Endodermal cell (in vitro differentiated cells): ENCODE measurements at regions not wholly inside any gene's neighbourhood (a gene's known extent, or its start where the extent isn't known, plus 50 kb on each side); places are given as distances from the start of the nearest gene placed in this dataset.

Experiments used
- DNase-seq: peaks from one replicate; pipeline ENCODE4 v3.0.0-alpha.2; 2017
- H3K27ac ChIP-seq: 2 replicates; pipeline ENCODE4 v1.5.1; 2013; ENCODE audit warnings: mild to moderate bottlenecking, low read depth, low read length, moderate library complexity
- H3K27me3 ChIP-seq: 2 replicates; pipeline ENCODE4 v1.6.1; 2013; ENCODE audit warnings: mild to moderate bottlenecking, low read length, moderate library complexity; ENCODE audit not compliant: insufficient read depth, control insufficient read depth, poor library complexity, severe bottlenecking
- H3K36me3 ChIP-seq: 2 replicates; pipeline ENCODE4 v1.7.0; 2013; ENCODE audit warnings: mild to moderate bottlenecking, low read length, moderate library complexity; ENCODE audit not compliant: control insufficient read depth, insufficient read depth
- H3K4me1 ChIP-seq: one replicate; pipeline ENCODE4 v1.7.0; 2013; ENCODE audit warnings: low read length; ENCODE audit not compliant: control insufficient read depth, insufficient read depth
- H3K4me3 ChIP-seq: 2 replicates; pipeline ENCODE4 v1.5.1; 2013; ENCODE audit warnings: mild to moderate bottlenecking, low read length, moderate library complexity
- H3K9ac ChIP-seq: 2 replicates; pipeline ENCODE4 v1.6.1; 2013; ENCODE audit warnings: mild to moderate bottlenecking, low read length, moderate library complexity; ENCODE audit not compliant: poor library complexity, severe bottlenecking; ENCODE audit errors: extremely low read depth
- H3K9me3 ChIP-seq: 2 replicates; pipeline ENCODE4 v1.6.1; 2013; ENCODE audit warnings: mild to moderate bottlenecking, low read length, moderate library complexity; ENCODE audit not compliant: control insufficient read depth
- H3K27ac Mint-ChIP-seq: 2 replicates; pipeline ENCODE4 v1.8.0; 2020; ENCODE audit warnings: mixed read lengths
- H3K27me3 Mint-ChIP-seq: 2 replicates; pipeline ENCODE4 v1.8.0; 2021; ENCODE audit warnings: mild to moderate bottlenecking, mixed read lengths; ENCODE audit not compliant: insufficient read depth
- H3K36me3 Mint-ChIP-seq: 2 replicates; pipeline ENCODE4 v1.8.0; 2020; ENCODE audit warnings: low read depth, mixed read lengths
- H3K4me1 Mint-ChIP-seq: 2 replicates; pipeline ENCODE4 v1.8.0; 2020; ENCODE audit warnings: mixed read lengths
- H3K4me3 Mint-ChIP-seq: 2 replicates; pipeline ENCODE4 v1.8.0; 2020; ENCODE audit warnings: mild to moderate bottlenecking, moderate library complexity, mixed read lengths
- H3K9me3 Mint-ChIP-seq: 2 replicates; pipeline ENCODE4 v1.8.0; 2020; ENCODE audit warnings: mild to moderate bottlenecking, mixed read lengths
- WGBS, 2 experiments: methylation state at CpG; one replicate each; pipeline versions ENCODE4 v1.1.5 to v1.1.7; 2013; ENCODE audit warnings: missing lambda C conversion rate in 2 of 2, mixed read lengths in 1 of 2; ENCODE audit not compliant: insufficient coverage in 1 of 2, insufficient read length in 1 of 2; 5-methylcytosine and 5-hydroxymethylcytosine counted together
- TF ChIP-seq, protein P1 (sequence below): fragments of 200-600 bp; sonication (generic); conservative IDR thresholded peaks from 2 replicates; pipeline ENCODE4 v1.5.0; 2021; ENCODE audit warnings: antibody characterized with exemption, mild to moderate bottlenecking

DNA sequence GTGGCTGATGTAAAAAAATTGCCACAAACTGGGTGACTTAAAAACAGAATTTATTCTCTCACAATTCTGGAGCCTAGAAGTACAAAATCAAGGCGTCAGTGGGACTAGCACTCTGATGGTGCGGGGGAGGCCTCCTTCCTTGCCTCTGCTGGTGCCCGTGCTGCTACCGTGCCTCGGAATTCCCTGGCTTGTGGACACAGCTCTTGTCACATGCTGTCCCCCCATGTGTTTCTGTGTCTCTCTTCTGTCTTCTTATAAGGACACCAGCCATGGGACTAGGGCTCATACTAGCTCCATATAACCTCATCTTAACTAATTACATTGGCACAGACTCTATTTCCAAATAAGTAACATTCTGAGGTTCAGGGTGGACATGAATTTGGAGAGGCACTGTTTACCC is 242.3 kb upstream of the IRX2 start:
- peaks cover 1% of the 10 kb centered on the region for H3K27me3 Mint-ChIP-seq
- TF ChIP-seq, protein P1, sequence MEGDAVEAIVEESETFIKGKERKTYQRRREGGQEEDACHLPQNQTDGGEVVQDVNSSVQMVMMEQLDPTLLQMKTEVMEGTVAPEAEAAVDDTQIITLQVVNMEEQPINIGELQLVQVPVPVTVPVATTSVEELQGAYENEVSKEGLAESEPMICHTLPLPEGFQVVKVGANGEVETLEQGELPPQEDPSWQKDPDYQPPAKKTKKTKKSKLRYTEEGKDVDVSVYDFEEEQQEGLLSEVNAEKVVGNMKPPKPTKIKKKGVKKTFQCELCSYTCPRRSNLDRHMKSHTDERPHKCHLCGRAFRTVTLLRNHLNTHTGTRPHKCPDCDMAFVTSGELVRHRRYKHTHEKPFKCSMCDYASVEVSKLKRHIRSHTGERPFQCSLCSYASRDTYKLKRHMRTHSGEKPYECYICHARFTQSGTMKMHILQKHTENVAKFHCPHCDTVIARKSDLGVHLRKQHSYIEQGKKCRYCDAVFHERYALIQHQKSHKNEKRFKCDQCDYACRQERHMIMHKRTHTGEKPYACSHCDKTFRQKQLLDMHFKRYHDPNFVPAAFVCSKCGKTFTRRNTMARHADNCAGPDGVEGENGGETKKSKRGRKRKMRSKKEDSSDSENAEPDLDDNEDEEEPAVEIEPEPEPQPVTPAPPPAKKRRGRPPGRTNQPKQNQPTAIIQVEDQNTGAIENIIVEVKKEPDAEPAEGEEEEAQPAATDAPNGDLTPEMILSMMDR, result no peak
- no peaks in the 10 kb centered on the region for H3K36me3 Mint-ChIP-seq
- H3K4me3 ChIP-seq, result no peak overlapping the region
- H3K9me3 ChIP-seq, result no peaks in the 10 kb centered on the region
- no peaks in the 10 kb centered on the region for H3K4me1 ChIP-seq
- H3K27ac ChIP-seq, result no peak overlapping the region
- no peaks in the 10 kb centered on the region for H3K9me3 Mint-ChIP-seq
- no peak overlapping the region for H3K27ac Mint-ChIP-seq
- no peaks in the 10 kb centered on the region for H3K27me3 ChIP-seq
- no peaks in the 10 kb centered on the region for H3K36me3 ChIP-seq
- H3K4me3 Mint-ChIP-seq, result no peak overlapping the region
- H3K4me1 Mint-ChIP-seq, result peaks cover 3% of the 10 kb centered on the region
- DNase-seq, result no peak
- 76 to 80% methylated on average over 5 of the region's 5 CpGs for WGBS, 2 experiments
- no peak overlapping the region for H3K9ac ChIP-seq

DNA sequence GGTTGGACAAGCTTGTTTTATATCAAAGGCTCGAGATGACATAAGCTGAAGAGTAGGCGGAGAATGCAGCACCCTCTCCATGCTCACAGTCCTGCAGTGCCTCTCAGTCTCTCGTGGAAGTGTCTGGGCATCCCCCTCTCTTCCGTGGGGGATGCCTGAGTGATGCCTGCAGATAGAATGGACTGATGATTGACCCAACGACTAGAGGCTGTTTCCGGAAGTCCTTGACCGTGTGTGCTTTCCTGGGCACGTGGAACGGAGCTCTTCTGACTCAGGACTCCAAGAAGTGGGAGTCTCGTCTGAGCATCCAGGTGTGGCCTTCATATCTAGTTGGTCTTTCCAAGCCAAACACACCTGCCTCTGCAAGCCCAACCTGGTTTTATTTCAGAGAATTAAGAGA is 241.8 kb upstream of the IRX2 start:
- DNase-seq, result no peak
- H3K27ac Mint-ChIP-seq, result no peak overlapping the region

DNA sequence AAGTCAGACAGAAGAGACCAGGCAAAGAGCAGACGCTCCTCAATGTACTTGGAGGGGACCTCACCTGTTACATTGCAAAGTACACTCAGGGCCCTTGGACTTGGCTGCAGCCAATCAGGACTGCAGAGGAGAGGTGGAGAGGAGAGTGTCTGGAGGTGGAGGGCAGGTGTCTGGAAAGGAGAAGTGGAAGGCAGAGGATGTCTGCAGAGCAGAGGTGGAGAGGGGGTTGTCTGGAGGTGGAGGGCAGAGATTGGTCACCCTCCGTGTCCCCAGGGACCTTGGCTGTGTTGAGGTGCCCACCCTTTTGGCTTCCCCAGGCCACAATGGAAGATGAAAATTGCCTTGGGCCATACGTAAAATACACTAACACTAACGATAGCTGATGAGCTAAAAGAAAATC is 241.3 kb upstream of the IRX2 start:
- no peaks in the 10 kb centered on the region for H3K36me3 Mint-ChIP-seq
- DNase-seq, result no peak
- no peaks in the 10 kb centered on the region for H3K36me3 ChIP-seq
- no peaks in the 10 kb centered on the region for H3K4me1 ChIP-seq
- H3K4me3 Mint-ChIP-seq, result no peak overlapping the region
- H3K9me3 ChIP-seq, result no peaks in the 10 kb centered on the region
- WGBS, 2 experiments, result 89 to 100% methylated on average over 1 to 4 of the region's 4 CpGs
- TF ChIP-seq, protein P1, result no peak
- no peaks in the 10 kb centered on the region for H3K27me3 ChIP-seq
- H3K4me1 Mint-ChIP-seq, result peaks cover 3% of the 10 kb centered on the region
- H3K27me3 Mint-ChIP-seq, result peaks cover 1% of the 10 kb centered on the region
- no peak overlapping the region for H3K27ac ChIP-seq
- no peak overlapping the region for H3K27ac Mint-ChIP-seq
- H3K9me3 Mint-ChIP-seq, result no peaks in the 10 kb centered on the region
- H3K4me3 ChIP-seq, result no peak overlapping the region
- no peak overlapping the region for H3K9ac ChIP-seq

More for the DNA sequence above, 241.8 kb upstream of the IRX2 start:
- Histone ChIP-seq H3K27ac (no peak overlapping the region), H3K9me3 (no peaks in the 10 kb centered on the region), H3K4me3 (no peak overlapping the region), H3K36me3 (no peaks in the 10 kb centered on the region), H3K9ac (no peak overlapping the region), H3K27me3 (no peaks in the 10 kb centered on the region), H3K4me1 (no peaks in the 10 kb centered on the region)
- Mint-ChIP-seq H3K4me3 (no peak overlapping the region), H3K36me3 (no peaks in the 10 kb centered on the region), H3K27me3 (peaks cover 1% of the 10 kb centered on the region), H3K4me1 (peaks cover 3% of the 10 kb centered on the region), H3K9me3 (no peaks in the 10 kb centered on the region)
- WGBS, 2 experiments, result 87 to 88% methylated on average over 9 to 10 of the region's 10 CpGs
- TF ChIP-seq, protein P1, result no peak
